Esophagus squamous epithelium (tissue), 5 donors: ENCODE measurements at regions not wholly inside any gene's neighbourhood (a gene's known extent, or its start where the extent isn't known, plus 50 kb on each side); places are given as distances from the start of the nearest gene placed in this dataset.

ENCODE experiments used
- DNase-seq: peaks from one replicate; lab custom pipeline; 2025; lab: John Stamatoyannopoulos, UW
- H3K27ac ChIP-seq, 4 donors: fragments of 200-600 bp; sonication (generic); one replicate each; pipeline ENCODE4 v1.5.1; 2016 to 2019; ENCODE audit warnings: mild to moderate bottlenecking in 1 of 4
- H3K27me3 ChIP-seq, 4 donors: fragments of 200-600 bp; sonication (generic); 1 replicate in 3 of 4; 2 replicates in 1 of 4; pipeline versions ENCODE4 v1.5.1 to v1.6.0; 2017 to 2021; ENCODE audit warnings: antibody characterized with exemption in 1 of 4
- H3K36me3 ChIP-seq, 3 donors: fragments of 200-600 bp; sonication (generic); one replicate each; pipeline ENCODE4 v1.5.1; 2016 to 2019
- H3K4me1 ChIP-seq, 3 donors: fragments of 200-600 bp; sonication (generic); one replicate each; pipeline ENCODE4 v1.5.1; 2017 to 2019
- H3K4me3 ChIP-seq, 4 donors: fragments of 200-600 bp; sonication (generic); 1 replicate in 3 of 4; 2 replicates in 1 of 4; pipeline ENCODE4 v1.5.1; 2016 to 2019; ENCODE audit warnings: mild to moderate bottlenecking in 2 of 4, moderate library complexity in 1 of 4
- H3K9me3 ChIP-seq, 3 donors: fragments of 200-600 bp; sonication (generic); one replicate each; pipeline ENCODE4 v1.5.1; 2016 to 2019
- POLR2A ChIP-seq, 4 donors: fragments of 450-650 bp; IDR thresholded peaks; one replicate each; pipeline ENCODE4 v1.6.1; 2017; ENCODE audit warnings: antibody characterized with exemption in 4 of 4, mild to moderate bottlenecking in 4 of 4, moderate library complexity in 3 of 4
- WGBS, 2 donors: methylation state at CpG; one replicate each; pipeline ENCODE4 v1.1.5; 2018; 5-methylcytosine and 5-hydroxymethylcytosine counted together
- intact Hi-C: fragments of 100-400 bp; cut with DNase I; formaldehyde crosslinking; loops from one replicate; pipeline ENCODE4 v1.15.0; 2022
- TF ChIP-seq, protein P1 (sequence below), 6 experiments: fragments of 450-650 bp in 4 of 6; fragments of 200-600 bp in 2 of 6; sonication (generic) in 2 of 6; IDR thresholded peaks; one replicate each; pipeline ENCODE4 v1.5.1; 2016 to 2019; ENCODE audit warnings: antibody characterized with exemption in 6 of 6, mild to moderate bottlenecking in 4 of 6, moderate library complexity in 4 of 6
- donor health status: DM: yes; HTN: yes; CAD: no.

DNA sequence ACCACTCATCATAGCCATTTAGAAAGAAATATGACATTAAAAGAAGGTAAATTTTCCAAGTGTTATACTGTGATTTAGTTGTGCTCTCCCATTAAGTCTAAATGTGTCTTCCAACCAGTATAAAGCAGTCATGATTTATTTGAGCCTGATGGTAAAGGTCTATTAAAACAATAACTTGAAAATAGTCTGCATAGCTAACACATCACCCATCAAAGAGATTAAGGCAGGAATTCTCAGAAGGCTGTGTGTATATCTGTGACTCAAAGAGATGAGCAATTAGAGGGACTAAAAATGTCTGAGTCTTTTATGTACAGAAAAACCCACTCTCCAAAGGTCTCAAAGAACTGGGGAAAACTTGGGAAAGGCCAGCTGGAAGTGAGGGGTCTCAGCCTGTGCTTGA, 70.3 kb upstream of the IQCM start:
- no peak for DNase-seq
- Histone ChIP-seq H3K27me3 (no peaks in the 10 kb centered on the region), H3K4me3 (no peak overlapping the region), H3K27ac (no peak overlapping the region), H3K4me1 (peaks cover 0 to 15% (median 0%) of the 10 kb centered on the region in 3 donors), H3K9me3 (no peaks in the 10 kb centered on the region), H3K36me3 (no peaks in the 10 kb centered on the region)
- no peak for TF ChIP-seq POLR2A (IDR thresholded peaks at IDR 0.05)
- TF ChIP-seq, protein P1, sequence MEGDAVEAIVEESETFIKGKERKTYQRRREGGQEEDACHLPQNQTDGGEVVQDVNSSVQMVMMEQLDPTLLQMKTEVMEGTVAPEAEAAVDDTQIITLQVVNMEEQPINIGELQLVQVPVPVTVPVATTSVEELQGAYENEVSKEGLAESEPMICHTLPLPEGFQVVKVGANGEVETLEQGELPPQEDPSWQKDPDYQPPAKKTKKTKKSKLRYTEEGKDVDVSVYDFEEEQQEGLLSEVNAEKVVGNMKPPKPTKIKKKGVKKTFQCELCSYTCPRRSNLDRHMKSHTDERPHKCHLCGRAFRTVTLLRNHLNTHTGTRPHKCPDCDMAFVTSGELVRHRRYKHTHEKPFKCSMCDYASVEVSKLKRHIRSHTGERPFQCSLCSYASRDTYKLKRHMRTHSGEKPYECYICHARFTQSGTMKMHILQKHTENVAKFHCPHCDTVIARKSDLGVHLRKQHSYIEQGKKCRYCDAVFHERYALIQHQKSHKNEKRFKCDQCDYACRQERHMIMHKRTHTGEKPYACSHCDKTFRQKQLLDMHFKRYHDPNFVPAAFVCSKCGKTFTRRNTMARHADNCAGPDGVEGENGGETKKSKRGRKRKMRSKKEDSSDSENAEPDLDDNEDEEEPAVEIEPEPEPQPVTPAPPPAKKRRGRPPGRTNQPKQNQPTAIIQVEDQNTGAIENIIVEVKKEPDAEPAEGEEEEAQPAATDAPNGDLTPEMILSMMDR (IDR thresholded peaks at IDR 0.05), result no peak
- intact Hi-C loops, result no loop called here

DNA sequence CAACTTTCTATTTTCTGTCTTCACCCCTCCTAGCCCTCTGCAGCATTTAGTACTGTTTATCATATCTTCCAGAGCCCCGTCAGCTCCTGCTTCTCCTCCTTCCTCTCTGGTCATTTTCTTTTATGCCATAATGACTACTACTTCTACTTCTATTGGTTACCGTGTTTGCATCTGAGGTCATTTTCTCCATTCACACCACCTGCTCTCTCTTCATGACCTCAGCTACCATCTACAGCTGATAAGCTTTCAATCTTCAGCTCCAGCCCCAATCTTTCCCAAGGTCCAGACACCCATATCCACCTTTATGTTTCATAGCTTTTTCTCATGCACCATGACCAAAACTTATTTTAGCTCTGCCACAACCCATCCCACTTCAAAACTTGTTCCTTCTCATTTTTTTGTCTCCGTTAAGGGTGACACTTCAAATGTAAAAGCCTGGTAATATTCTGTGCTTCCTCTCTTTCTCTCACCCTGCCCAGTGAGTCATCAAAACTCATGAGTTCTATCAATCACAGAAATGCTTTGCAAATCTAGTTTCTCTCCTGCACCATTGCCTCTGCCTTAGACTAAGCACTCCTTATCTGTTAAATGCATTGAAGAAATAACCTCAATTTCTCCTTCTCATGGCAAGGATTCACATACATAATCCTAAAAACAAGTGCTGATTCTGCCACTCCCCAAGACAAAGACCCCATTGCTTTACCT, 71.3 kb upstream of the IQCM start:
- no peaks in the 10 kb centered on the region for H3K9me3 ChIP-seq
- H3K4me3 ChIP-seq, result no peak overlapping the region
- H3K4me1 ChIP-seq, result peaks cover 0 to 15% (median 0%) of the 10 kb centered on the region in 3 donors
- H3K36me3 ChIP-seq, result no peaks in the 10 kb centered on the region
- 67 to 73% methylated on average over 3 of the region's 3 CpGs for WGBS, 2 donors
- no peak for DNase-seq
- no peak overlapping the region for H3K27ac ChIP-seq
- intact Hi-C loops, result no loop called here
- no peaks in the 10 kb centered on the region for H3K27me3 ChIP-seq
- TF ChIP-seq, protein P1 (IDR thresholded peaks at IDR 0.05), result no peak
- no peak for TF ChIP-seq POLR2A (IDR thresholded peaks at IDR 0.05)

DNA sequence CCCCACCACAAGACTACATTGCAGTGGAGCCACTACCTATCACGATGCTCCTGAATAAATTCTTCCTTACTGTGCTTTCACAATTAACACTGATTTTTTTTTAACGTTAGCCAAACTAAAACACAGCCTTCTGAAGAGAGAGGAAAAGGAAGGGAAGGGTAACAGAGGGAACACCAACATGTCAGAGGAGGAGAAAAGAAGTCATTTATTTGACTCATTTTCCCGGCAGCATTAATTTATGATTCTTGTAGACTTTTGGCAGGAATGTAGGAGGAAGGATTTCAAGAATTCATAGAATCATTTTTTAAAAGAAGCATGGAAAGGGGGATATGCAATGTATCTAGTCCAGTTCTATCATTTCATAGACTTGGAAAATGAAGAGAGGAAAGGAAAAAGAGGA, 74.3 kb upstream of the IQCM start:
- 66 to 71% methylated on average over 3 of the region's 3 CpGs for WGBS, 2 donors
- Histone ChIP-seq H3K4me3 (no peak overlapping the region), H3K36me3 (no peaks in the 10 kb centered on the region), H3K4me1 (peaks cover 0 to under 1% (median 0%) of the 10 kb centered on the region in 3 donors), H3K27ac (no peak overlapping the region), H3K27me3 (no peaks in the 10 kb centered on the region), H3K9me3 (no peaks in the 10 kb centered on the region)
- TF ChIP-seq, protein P1 (IDR thresholded peaks at IDR 0.05), result no peak
- no peak for TF ChIP-seq POLR2A (IDR thresholded peaks at IDR 0.05)
- no peak for DNase-seq
- intact Hi-C loops, result loop anchor here (10.0 kb wide), 1 partner anchor 515 kb away; no protein-coding TSS in a partner anchor

DNA sequence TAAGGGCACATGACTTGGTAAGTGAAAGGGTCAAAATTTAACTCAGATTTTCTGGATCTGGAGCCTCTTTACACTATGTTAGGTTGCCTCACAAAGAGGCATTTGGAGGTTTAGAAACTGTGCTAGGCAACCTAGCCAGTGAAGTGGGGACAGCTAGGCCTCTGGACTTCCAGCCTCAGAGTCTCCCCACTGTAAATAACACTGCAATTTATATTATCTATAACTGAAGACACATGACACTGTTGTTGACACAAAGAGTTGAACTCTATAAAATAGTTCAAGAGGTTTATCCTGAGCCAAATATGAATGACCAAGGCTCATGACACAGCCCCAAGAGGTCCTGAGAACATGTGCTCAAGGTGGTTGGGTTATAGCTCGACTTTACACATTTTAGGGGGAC, 74.9 kb upstream of the IQCM start:
- Histone ChIP-seq H3K27ac (no peak overlapping the region), H3K36me3 (no peaks in the 10 kb centered on the region), H3K9me3 (no peaks in the 10 kb centered on the region), H3K27me3 (no peaks in the 10 kb centered on the region), H3K4me1 (no peaks in the 10 kb centered on the region), H3K4me3 (no peak overlapping the region)
- DNase-seq, result no peak
- TF ChIP-seq, protein P1 (IDR thresholded peaks at IDR 0.05), result no peak
- no peak for TF ChIP-seq POLR2A (IDR thresholded peaks at IDR 0.05)
- intact Hi-C loops, result loop anchor here (10.0 kb wide), 1 partner anchor 516 kb away; no protein-coding TSS in a partner anchor
- WGBS, 2 donors, result 40 to 56% methylated on average over 1 of the region's 1 CpG

DNA sequence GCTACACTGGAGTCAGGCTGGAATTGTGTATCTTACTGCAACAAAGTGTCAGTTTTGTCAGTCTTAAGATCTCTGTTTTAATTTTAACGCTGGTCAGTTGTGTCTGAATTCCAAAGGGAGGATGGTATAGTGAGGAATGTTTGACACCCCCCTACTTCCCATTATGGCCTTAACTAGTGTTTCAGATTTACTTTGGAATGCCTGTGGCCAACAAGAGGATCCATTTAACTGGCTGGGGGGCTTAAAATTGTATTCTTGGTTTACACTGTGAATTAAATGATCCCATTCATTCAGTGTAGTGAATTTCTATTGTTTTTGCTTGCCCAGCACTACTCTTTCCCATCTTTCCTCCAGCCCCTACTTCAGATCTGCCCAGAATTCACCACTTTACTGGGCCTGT, 75.8 kb upstream of the IQCM start:
- no peaks in the 10 kb centered on the region for H3K9me3 ChIP-seq
- TF ChIP-seq, protein P1 (IDR thresholded peaks at IDR 0.05), result no peak
- TF ChIP-seq POLR2A (IDR thresholded peaks at IDR 0.05), result no peak
- H3K27me3 ChIP-seq, result no peaks in the 10 kb centered on the region
- H3K4me1 ChIP-seq, result no peaks in the 10 kb centered on the region
- no peak for DNase-seq
- H3K36me3 ChIP-seq, result no peaks in the 10 kb centered on the region
- H3K27ac ChIP-seq, result no peak overlapping the region
- H3K4me3 ChIP-seq, result no peak overlapping the region
- 50 to 85% methylated on average over 1 of the region's 1 CpG for WGBS, 2 donors
- intact Hi-C loops, result loop anchor here (10.0 kb wide), 1 partner anchor 517 kb away; no protein-coding TSS in a partner anchor
